Inferior parietal cortex (tissue), 1 donor: ENCODE measurements at regions not wholly inside any gene's neighbourhood (a gene's known extent, or its start where the extent isn't known, plus 50 kb on each side); places are given as distances from the start of the nearest gene placed in this dataset.

Experiments used
- DNase-seq: peaks from one replicate; pipeline ENCODE4 v3.0.0-alpha.2; 2016; ENCODE audit errors: extremely low spot score

GRCh38 chr2:149745396-149746230, 158.0 kb upstream of the MMADHC start:
- DNase-seq: no peak

- no peak for DNase-seq
These were observed 157.3 kb upstream of the MMADHC start for GRCh38 chr2:149744865-149745264.

- no peak for DNase-seq
These were observed 156.4 kb upstream of the MMADHC start for GRCh38 chr2:149743842-149744448.

GRCh38 chr2:149741646-149742045, 154.1 kb upstream of the MMADHC start:
- DNase-seq: no peak

GRCh38 chr2:149740490-149740889, 152.9 kb upstream of the MMADHC start:
- DNase-seq: no peak

- no peak for DNase-seq
These were observed 152.3 kb upstream of the MMADHC start for GRCh38 chr2:149739883-149740265.

- DNase-seq: no peak
These were observed 151.8 kb upstream of the MMADHC start for GRCh38 chr2:149739171-149739882.

GRCh38 chr2:149738767-149739166, 151.2 kb upstream of the MMADHC start:
- DNase-seq: no peak

- DNase-seq: no peak
These were observed 150.3 kb upstream of the MMADHC start for GRCh38 chr2:149737896-149738295.

- no peak for DNase-seq
These were observed 147.8 kb upstream of the MMADHC start for GRCh38 chr2:149735237-149735958.

GRCh38 chr2:149733936-149734685, 146.5 kb upstream of the MMADHC start:
- no peak for DNase-seq

GRCh38 chr2:149732730-149733290, 145.2 kb upstream of the MMADHC start:
- no peak for DNase-seq

GRCh38 chr2:149732001-149732685, 144.6 kb upstream of the MMADHC start:
- no peak for DNase-seq

- DNase-seq: no peak
These were observed 143.5 kb upstream of the MMADHC start for GRCh38 chr2:149731079-149731478.

- DNase-seq: no peak
These were observed 142.0 kb upstream of the MMADHC start for GRCh38 chr2:149729586-149729985.

GRCh38 chr2:149727927-149728326, 140.4 kb upstream of the MMADHC start:
- DNase-seq: no peak

GRCh38 chr2:149725234-149725633, 137.7 kb upstream of the MMADHC start:
- DNase-seq: no peak

- DNase-seq: peak; percentile 17
These were observed 136.5 kb upstream of the MMADHC start for GRCh38 chr2:149724091-149724490.

- no peak for DNase-seq
These were observed 133.0 kb upstream of the MMADHC start for GRCh38 chr2:149720615-149721014.

- DNase-seq: no peak
These were observed 132.1 kb upstream of the MMADHC start for GRCh38 chr2:149719695-149720094.
